ENCODE measurements at regions not wholly inside any gene's neighbourhood (a gene's known extent, or its start where the extent isn't known, plus 50 kb on each side); places are given as distances from the start of the nearest gene placed in this dataset.

GRCh38 chr5:158074597-158074991 lies 215.6 kb upstream of the CLINT1 start:
- H3K36me3 Mint-ChIP-seq, result no peaks in the 10 kb centered on the region
- DNase-seq, result no peak
- peaks cover 0 to 2% of the 10 kb centered on the region in 2 donors for H3K27me3 ChIP-seq (ENCODE audit: control insufficient read depth in 2 of 2, insufficient read depth in 2 of 2, low read length in 2 of 2)
- H3K27ac ChIP-seq (ENCODE audit: low read depth in 1 of 2, low read length in 2 of 2), result no peak overlapping the region
- H3K9me3 ChIP-seq (replicated peaks in 1 of 2; ENCODE audit: control insufficient read depth in 1 of 2, insufficient read depth in 1 of 2, low read length in 2 of 2), result no peaks in the 10 kb centered on the region
- H3K4me3 ChIP-seq (replicated peaks in 1 of 3; ENCODE audit: low read depth in 2 of 3, low read length in 3 of 3), result no peak overlapping the region
- H3K4me1 Mint-ChIP-seq, result peaks cover 5% of the 10 kb centered on the region
- H3K79me2 ChIP-seq (ENCODE audit: insufficient read depth, low read length), result no peaks in the 10 kb centered on the region
- no peaks in the 10 kb centered on the region for H3K4me1 ChIP-seq (ENCODE audit: control insufficient read depth in 1 of 2, insufficient read depth in 2 of 2, low read length in 2 of 2)
- no peaks in the 10 kb centered on the region for H3K9me3 Mint-ChIP-seq
- intact Hi-C loops (cut with micrococcal nuclease), result loop anchor here in 1 of 2 donors (10.0 kb wide), 1 partner anchor 620 kb away; no protein-coding TSS in a partner anchor
- H3K4me3 Mint-ChIP-seq, result no peak overlapping the region
- WGBS (ENCODE audit: insufficient coverage), result no CpG with 5 or more reads among the region's 2 CpGs
- no peaks in the 10 kb centered on the region for H3K36me3 ChIP-seq (replicated peaks in 1 of 2; ENCODE audit: control insufficient read depth in 1 of 2, insufficient read depth in 2 of 2, low read length in 2 of 2)
- peaks cover 0 to 10% (median 6%) of the 10 kb centered on the region in 3 donors for H3K27me3 Mint-ChIP-seq (ENCODE audit: low read depth in 3 of 3)
- no peak overlapping the region for H3K9ac ChIP-seq (ENCODE audit: insufficient read depth, low read length, poor library complexity, severe bottlenecking)
- H3K27ac Mint-ChIP-seq, result no peak overlapping the region
- no peak overlapping the region for H2AFZ ChIP-seq (ENCODE audit: insufficient read depth, low read depth, low read length, poor library complexity, severe bottlenecking)
- TF ChIP-seq, protein P1, sequence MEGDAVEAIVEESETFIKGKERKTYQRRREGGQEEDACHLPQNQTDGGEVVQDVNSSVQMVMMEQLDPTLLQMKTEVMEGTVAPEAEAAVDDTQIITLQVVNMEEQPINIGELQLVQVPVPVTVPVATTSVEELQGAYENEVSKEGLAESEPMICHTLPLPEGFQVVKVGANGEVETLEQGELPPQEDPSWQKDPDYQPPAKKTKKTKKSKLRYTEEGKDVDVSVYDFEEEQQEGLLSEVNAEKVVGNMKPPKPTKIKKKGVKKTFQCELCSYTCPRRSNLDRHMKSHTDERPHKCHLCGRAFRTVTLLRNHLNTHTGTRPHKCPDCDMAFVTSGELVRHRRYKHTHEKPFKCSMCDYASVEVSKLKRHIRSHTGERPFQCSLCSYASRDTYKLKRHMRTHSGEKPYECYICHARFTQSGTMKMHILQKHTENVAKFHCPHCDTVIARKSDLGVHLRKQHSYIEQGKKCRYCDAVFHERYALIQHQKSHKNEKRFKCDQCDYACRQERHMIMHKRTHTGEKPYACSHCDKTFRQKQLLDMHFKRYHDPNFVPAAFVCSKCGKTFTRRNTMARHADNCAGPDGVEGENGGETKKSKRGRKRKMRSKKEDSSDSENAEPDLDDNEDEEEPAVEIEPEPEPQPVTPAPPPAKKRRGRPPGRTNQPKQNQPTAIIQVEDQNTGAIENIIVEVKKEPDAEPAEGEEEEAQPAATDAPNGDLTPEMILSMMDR (IDR thresholded peaks at IDR 0.05), result no peak
- no peak overlapping the region for H3K4me2 ChIP-seq (replicated peaks; ENCODE audit: extremely low read depth, low read length, poor library complexity, severe bottlenecking)
- H4K20me1 ChIP-seq (ENCODE audit: insufficient read depth, low read length), result no peaks in the 10 kb centered on the region

DNA sequence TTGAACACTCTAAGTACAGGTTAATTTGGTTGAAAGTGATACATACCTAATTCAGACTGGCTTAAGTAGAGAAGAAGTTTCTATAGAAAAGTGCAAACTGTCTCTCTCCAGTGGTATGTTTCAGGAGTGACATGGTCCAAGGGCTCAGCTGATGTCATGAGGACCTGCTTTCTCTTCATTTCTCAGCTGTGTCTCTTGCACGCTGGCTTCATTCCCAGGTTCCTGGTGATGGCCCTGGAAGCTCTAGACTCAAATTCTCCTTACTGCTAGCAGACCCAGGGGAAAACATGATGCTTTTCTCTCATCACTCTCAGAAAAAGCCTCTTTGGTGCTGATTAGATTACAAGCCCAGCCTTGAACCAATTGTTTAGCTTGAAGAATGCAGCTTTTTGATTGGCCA lies 211.9 kb upstream of the CLINT1 start:
- Histone ChIP-seq H3K9ac (ENCODE audit: insufficient read depth, low read length, poor library complexity, severe bottlenecking) (no peak overlapping the region), H3K4me2 (replicated peaks; ENCODE audit: extremely low read depth, low read length, poor library complexity, severe bottlenecking) (no peak overlapping the region), H3K4me3 (replicated peaks in 1 of 3; ENCODE audit: low read depth in 2 of 3, low read length in 3 of 3) (no peak overlapping the region), H3K9me3 (replicated peaks in 1 of 2; ENCODE audit: control insufficient read depth in 1 of 2, insufficient read depth in 1 of 2, low read length in 2 of 2) (no peaks in the 10 kb centered on the region), H3K27ac (ENCODE audit: low read depth in 1 of 2, low read length in 2 of 2) (no peak overlapping the region), H4K20me1 (ENCODE audit: insufficient read depth, low read length) (no peaks in the 10 kb centered on the region), H3K36me3 (replicated peaks in 1 of 2; ENCODE audit: control insufficient read depth in 1 of 2, insufficient read depth in 2 of 2, low read length in 2 of 2) (no peaks in the 10 kb centered on the region), H3K27me3 (ENCODE audit: control insufficient read depth in 2 of 2, insufficient read depth in 2 of 2, low read length in 2 of 2) (peaks cover 0 to 2% of the 10 kb centered on the region in 2 donors), H2AFZ (ENCODE audit: insufficient read depth, low read depth, low read length, poor library complexity, severe bottlenecking) (no peak overlapping the region), H3K4me1 (ENCODE audit: control insufficient read depth in 1 of 2, insufficient read depth in 2 of 2, low read length in 2 of 2) (no peaks in the 10 kb centered on the region), H3K79me2 (ENCODE audit: insufficient read depth, low read length) (no peaks in the 10 kb centered on the region)
- intact Hi-C loops (cut with micrococcal nuclease), result loop anchor here in 1 of 2 donors (10.0 kb wide), 1 partner anchor 624 kb away; no protein-coding TSS in a partner anchor
- peaks cover 0 to 2% (median 0%) of the 10 kb centered on the region in 7 donors for H3K9me3 Mint-ChIP-seq
- no peak overlapping the region for H3K27ac Mint-ChIP-seq
- H3K4me3 Mint-ChIP-seq, result peak overlapping the region in 1 of 2 donors; percentile 24
- peaks cover 5% of the 10 kb centered on the region for H3K4me1 Mint-ChIP-seq
- H3K36me3 Mint-ChIP-seq, result no peaks in the 10 kb centered on the region
- no peak for DNase-seq
- TF ChIP-seq, protein P1 (IDR thresholded peaks at IDR 0.05), result no peak
- 88% methylated on average over 1 of the region's 1 CpG for WGBS (ENCODE audit: insufficient coverage)
- peaks cover 0 to 8% (median 5%) of the 10 kb centered on the region in 3 donors for H3K27me3 Mint-ChIP-seq (ENCODE audit: low read depth in 3 of 3)
